ENCODE measurements at regions not wholly inside any gene's neighbourhood (a gene's known extent, or its start where the extent isn't known, plus 50 kb on each side); places are given as distances from the start of the nearest gene placed in this dataset.

- TF ChIP-seq POLR2A (IDR thresholded peaks at IDR 0.05), result no peak
- TF ChIP-seq, protein P1, sequence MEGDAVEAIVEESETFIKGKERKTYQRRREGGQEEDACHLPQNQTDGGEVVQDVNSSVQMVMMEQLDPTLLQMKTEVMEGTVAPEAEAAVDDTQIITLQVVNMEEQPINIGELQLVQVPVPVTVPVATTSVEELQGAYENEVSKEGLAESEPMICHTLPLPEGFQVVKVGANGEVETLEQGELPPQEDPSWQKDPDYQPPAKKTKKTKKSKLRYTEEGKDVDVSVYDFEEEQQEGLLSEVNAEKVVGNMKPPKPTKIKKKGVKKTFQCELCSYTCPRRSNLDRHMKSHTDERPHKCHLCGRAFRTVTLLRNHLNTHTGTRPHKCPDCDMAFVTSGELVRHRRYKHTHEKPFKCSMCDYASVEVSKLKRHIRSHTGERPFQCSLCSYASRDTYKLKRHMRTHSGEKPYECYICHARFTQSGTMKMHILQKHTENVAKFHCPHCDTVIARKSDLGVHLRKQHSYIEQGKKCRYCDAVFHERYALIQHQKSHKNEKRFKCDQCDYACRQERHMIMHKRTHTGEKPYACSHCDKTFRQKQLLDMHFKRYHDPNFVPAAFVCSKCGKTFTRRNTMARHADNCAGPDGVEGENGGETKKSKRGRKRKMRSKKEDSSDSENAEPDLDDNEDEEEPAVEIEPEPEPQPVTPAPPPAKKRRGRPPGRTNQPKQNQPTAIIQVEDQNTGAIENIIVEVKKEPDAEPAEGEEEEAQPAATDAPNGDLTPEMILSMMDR (IDR thresholded peaks at IDR 0.05), result no peak
These were observed 180.5 kb upstream of the HMGA2 start for GRCh38 chr12:65643595-65644386.

Measured in vagina (tissue), 2 donors.